Putamen (tissue), 1 donor: ENCODE measurements at regions not wholly inside any gene's neighbourhood (a gene's known extent, or its start where the extent isn't known, plus 50 kb on each side); places are given as distances from the start of the nearest gene placed in this dataset.
"Not testable (repeated sequence)": the region's sequence is repeated elsewhere in the genome, so short reads cannot be mapped to it uniquely, and the experiment has no call there.

Experiments
- DNase-seq: peaks from one replicate; pipeline ENCODE4 v3.0.0-alpha.2; 2016; ENCODE audit warnings: low spot score

GRCh38 chr5:9787861-9788600, 157.9 kb upstream of the TAS2R1 start:
- no peak for DNase-seq

GRCh38 chr5:9786380-9787360, 156.5 kb upstream of the TAS2R1 start:
- no peak for DNase-seq

GRCh38 chr5:9785751-9786150, 155.6 kb upstream of the TAS2R1 start:
- DNase-seq: no peak

DNA sequence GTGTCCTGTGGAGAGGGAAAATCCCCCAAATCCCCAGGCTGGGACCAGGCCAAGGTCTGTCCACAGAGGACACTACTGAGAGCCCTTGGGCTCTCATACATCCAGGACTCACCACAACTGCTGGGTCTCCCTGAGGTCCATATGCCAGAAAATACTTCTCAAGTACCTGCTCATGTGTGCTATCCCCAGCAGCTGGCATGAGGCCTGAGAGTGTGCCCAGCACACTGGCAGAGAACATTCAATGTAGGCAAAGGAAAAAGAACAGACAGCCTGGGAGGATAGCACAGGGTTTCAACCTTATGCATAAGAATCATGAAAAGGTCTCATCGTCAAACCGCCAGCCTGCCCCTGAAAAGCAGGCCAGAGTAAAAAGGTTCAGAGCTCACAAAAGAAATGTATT, 154.1 kb upstream of the TAS2R1 start:
- DNase-seq: no peak

- DNase-seq: no peak
Measured at GRCh38 chr5:9782826-9783560, 152.8 kb upstream of the TAS2R1 start.

- no peak for DNase-seq
Measured at GRCh38 chr5:9781890-9782289, 151.7 kb upstream of the TAS2R1 start.

GRCh38 chr5:9781275-9781674, 151.1 kb upstream of the TAS2R1 start:
- DNase-seq: no peak

DNA sequence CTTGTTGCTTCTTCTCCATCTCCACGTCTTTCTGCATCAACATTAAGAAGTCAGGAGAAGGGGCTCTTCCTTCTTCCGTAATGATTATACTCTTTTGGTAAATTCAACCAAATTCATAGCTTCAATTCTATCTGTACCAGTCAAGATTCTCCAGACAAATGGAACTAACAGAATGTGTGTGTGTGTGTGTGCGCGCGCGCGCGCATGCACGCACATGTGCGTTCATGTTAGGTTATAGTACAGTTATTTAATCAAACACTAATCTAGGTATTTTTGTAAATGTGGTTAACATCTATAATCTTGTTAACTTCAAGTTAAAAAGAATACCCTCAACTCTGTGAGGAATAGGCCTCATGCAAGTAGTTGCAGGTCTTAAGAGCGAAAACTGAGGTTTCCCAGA, 150.3 kb upstream of the TAS2R1 start:
- DNase-seq: no peak

DNA sequence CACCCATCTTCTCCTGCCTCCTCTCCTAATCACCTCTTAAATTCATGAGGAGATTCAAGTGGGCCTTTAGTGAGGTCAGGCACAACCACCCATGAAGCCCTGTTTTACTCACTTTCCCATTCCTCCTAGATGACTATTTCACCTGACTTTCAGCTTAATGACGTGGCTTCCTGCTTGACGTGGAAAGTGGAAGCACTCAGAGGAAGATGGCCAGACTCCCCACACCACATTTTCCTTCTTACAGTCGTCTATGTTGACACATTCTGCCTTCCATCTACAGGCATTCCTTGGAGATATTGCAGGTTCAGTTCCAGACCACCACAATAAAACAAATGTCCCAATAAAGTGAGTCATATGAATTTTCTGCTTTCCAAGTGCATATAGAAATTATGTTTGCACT, 146.4 kb upstream of the TAS2R1 start:
- no peak for DNase-seq

DNA sequence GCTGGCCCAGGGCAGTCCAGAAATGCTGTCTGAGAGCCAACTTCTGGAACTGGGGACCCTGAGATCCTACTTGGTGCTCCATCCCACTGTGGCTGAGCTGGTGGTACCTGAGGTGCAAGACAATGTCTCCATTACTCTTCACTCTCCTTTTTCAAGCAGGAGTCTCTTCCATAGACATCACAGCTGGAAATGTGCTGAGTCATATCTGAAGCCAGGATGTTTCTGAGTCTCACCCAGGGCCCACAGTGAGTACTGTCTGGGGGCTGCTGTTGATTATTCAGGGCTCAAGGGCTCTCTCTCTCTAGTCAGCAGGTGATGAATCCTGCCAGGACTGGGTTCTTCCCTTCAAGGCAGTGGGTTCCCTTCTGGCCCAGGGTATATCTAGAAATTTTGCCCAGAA, 145.2 kb upstream of the TAS2R1 start:
- no peak for DNase-seq

DNA sequence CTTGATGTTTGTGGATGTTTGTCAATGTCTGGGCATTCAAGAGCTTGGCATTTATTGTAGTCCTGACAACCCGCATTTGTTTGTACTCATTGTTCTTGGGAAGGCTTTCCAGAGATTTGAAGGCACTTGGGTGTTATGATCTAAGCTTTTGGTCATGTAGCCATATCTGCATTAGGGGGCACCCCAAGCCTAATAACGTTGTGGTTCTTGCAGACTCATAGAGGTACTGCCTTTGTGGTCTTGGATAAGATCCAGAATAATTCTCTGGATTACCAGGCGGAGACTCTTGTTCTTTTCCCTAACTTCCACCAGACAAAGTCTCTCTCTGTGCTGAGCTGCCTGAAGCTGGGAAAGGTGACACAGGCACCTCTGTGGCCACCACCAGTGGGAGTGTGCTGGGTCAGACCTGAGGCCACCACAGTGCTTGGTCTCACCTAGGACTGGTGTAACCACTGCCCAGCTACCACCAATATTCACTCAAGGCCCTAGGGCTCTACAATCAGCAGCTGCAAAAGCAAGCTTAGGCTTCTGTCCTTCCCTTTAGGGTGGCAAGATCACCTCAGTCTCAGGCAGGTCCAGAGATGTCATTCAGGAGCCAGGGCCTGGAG, 144.4 kb upstream of the TAS2R1 start:
- DNase-seq: peak; percentile 11

GRCh38 chr5:9771079-9771478, 140.9 kb upstream of the TAS2R1 start:
- no peak for DNase-seq

- DNase-seq: no peak
Measured at GRCh38 chr5:9766581-9766980, 136.4 kb upstream of the TAS2R1 start.

GRCh38 chr5:9765419-9766140, 135.4 kb upstream of the TAS2R1 start:
- DNase-seq: no peak

DNA sequence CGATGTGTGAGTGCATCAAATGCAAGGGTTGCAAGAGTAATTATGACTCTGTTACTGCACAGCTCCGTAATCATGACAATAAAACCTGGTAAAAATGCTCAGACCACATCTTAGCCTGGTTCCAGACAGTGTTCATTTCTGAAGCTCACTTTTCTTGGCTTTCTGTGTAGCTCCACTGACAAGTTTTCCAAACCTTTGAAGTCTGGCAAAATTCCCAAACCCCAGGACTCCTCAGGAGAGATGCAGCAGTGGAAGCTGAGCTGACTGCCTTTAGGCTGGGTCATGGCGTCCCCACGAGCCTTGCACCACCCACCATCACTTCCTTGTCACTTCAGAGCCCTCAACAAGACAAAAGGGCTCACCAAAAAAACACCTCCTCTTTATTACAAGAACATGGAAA, 131.6 kb upstream of the TAS2R1 start:
- no peak for DNase-seq

- not testable (repeated sequence) for DNase-seq
Measured at GRCh38 chr5:9752670-9753069, 122.5 kb upstream of the TAS2R1 start.

DNA sequence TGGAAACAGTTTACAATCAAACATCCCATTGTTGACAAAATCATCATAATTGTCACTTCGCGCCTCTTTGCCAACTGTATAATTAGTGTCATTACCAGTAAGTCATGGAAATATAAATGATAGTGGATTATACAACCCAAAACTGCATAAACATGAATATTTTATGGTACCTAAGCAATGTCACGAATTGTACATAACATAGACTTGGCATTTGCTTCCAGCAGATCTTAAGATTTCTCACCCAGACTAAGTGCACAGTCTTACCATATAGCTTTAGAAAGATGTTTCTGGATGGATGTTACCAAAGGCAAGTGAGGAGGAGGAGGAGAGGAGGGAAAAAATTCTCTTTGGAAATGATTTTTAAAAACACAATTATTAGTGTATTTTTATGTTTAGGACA, 113.4 kb upstream of the TAS2R1 start:
- DNase-seq: no peak

DNA sequence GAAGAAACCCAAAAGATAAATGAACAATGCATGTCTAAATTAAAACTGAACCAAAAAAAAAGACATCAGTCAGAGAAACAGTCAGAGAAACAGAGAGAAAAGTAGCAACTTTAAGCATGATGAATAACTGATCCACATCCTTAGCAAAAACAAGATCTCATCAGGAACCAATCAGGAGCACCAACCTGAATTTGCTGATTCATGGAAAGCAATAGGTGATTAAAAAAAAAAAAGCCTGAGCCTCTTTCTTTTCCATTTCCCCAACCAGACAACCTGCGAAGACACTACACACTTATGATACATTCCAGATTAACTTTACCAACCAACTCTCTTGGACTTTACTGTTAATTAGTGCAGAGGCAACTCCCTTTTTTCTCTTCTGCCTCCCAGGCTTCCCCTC, 112.7 kb upstream of the TAS2R1 start:
- no peak for DNase-seq

- no peak for DNase-seq
Measured at GRCh38 chr5:9739135-9739534, 109.0 kb upstream of the TAS2R1 start.

GRCh38 chr5:9737265-9737664, 107.1 kb upstream of the TAS2R1 start:
- no peak for DNase-seq

- no peak for DNase-seq
Measured at GRCh38 chr5:9733486-9733885, 103.3 kb upstream of the TAS2R1 start.
